ENCODE measurements at regions not wholly inside any gene's neighbourhood (a gene's known extent, or its start where the extent isn't known, plus 50 kb on each side); places are given as distances from the start of the nearest gene placed in this dataset.

GRCh38 chr1:230495076-230495475, 68.9 kb upstream of the PGBD5 start:
- H3K4me3 ChIP-seq (ENCODE audit: low read depth in 1 of 3, low read length in 3 of 3) = no peak overlapping the region
- H3K9me3 ChIP-seq (ENCODE audit: control insufficient read depth in 4 of 4, low read length in 3 of 4) = no peaks in the 10 kb centered on the region
- H3K36me3 ChIP-seq (ENCODE audit: control insufficient read depth in 4 of 4, insufficient read depth in 3 of 4, low read depth in 1 of 4, low read length in 3 of 4) = no peaks in the 10 kb centered on the region
- DNase-seq (ENCODE audit: low spot score) = no peak
- no peak overlapping the region for H3K27ac ChIP-seq (ENCODE audit: low read depth in 1 of 2, low read length in 2 of 2)
- peaks cover 0 to 5% (median 0%) of the 10 kb centered on the region in 4 donors for H3K4me1 ChIP-seq (ENCODE audit: control insufficient read depth in 4 of 4, insufficient read depth in 4 of 4, low read length in 3 of 4)
- no peak overlapping the region for H3K9ac ChIP-seq (ENCODE audit: low read depth in 1 of 2, low read length in 2 of 2)
- no peak for TF ChIP-seq RXRA (IDR thresholded peaks at IDR 0.05)
- TF ChIP-seq CTCF (IDR thresholded peaks at IDR 0.05; ENCODE audit: low read depth, low read length, missing input control) = no peak
- no peak for TF ChIP-seq ATF3 (IDR thresholded peaks at IDR 0.05)
- no peak for TF ChIP-seq GABPA (IDR thresholded peaks at IDR 0.05 in 1 of 2, conservative IDR thresholded peaks at IDR 0.05 in 1 of 2)
- no peak for TF ChIP-seq REST (IDR thresholded peaks at IDR 0.05)
- TF ChIP-seq RAD21 (IDR thresholded peaks at IDR 0.05) = no peak
- no peak for TF ChIP-seq EGR1 (IDR thresholded peaks at IDR 0.05; ENCODE audit: low read depth in 2 of 2)
- TF ChIP-seq MAX (IDR thresholded peaks at IDR 0.05) = no peak
- TF ChIP-seq FOXA2 (IDR thresholded peaks at IDR 0.05) = no peak
- H3K27me3 ChIP-seq (ENCODE audit: control insufficient read depth in 4 of 4, insufficient read depth in 4 of 4, low read length in 3 of 4) = no peaks in the 10 kb centered on the region
- 85% methylated on average over 4 of the region's 4 CpGs for whole genome bisulfite sequencing

- 94% methylated on average over 1 of the region's 1 CpG for WGBS
- no peak overlapping the region for H3K4me3 ChIP-seq (ENCODE audit: low read depth in 1 of 3, low read length in 3 of 3)
- H3K4me1 ChIP-seq (ENCODE audit: control insufficient read depth in 4 of 4, insufficient read depth in 4 of 4, low read length in 3 of 4) = peaks cover 0 to 5% (median 0%) of the 10 kb centered on the region in 4 donors
- H3K27me3 ChIP-seq (ENCODE audit: control insufficient read depth in 4 of 4, insufficient read depth in 4 of 4, low read length in 3 of 4) = no peaks in the 10 kb centered on the region
- no peaks in the 10 kb centered on the region for H3K36me3 ChIP-seq (ENCODE audit: control insufficient read depth in 4 of 4, insufficient read depth in 3 of 4, low read depth in 1 of 4, low read length in 3 of 4)
- no peak overlapping the region for H3K27ac ChIP-seq (ENCODE audit: low read depth in 1 of 2, low read length in 2 of 2)
- H3K9me3 ChIP-seq (ENCODE audit: control insufficient read depth in 4 of 4, low read length in 3 of 4) = no peaks in the 10 kb centered on the region
- TF ChIP-seq CTCF (IDR thresholded peaks at IDR 0.05; ENCODE audit: low read depth, low read length, missing input control) = no peak
- TF ChIP-seq SP1 (IDR thresholded peaks at IDR 0.05) = no peak
- no peak for TF ChIP-seq TAF1 (conservative IDR thresholded peaks at IDR 0.05)
- no peak for TF ChIP-seq RXRA (IDR thresholded peaks at IDR 0.05)
- TF ChIP-seq EGR1 (IDR thresholded peaks at IDR 0.05; ENCODE audit: low read depth in 2 of 2) = no peak
- TF ChIP-seq HNF4A (conservative IDR thresholded peaks at IDR 0.05) = no peak
- no peak for TF ChIP-seq RAD21 (IDR thresholded peaks at IDR 0.05)
- no peak for TF ChIP-seq HNF4G (IDR thresholded peaks at IDR 0.05)
- no peak for TF ChIP-seq ZBTB33 (IDR thresholded peaks at IDR 0.05)
- TF ChIP-seq REST (IDR thresholded peaks at IDR 0.05) = no peak
- no peak for TF ChIP-seq ATF3 (IDR thresholded peaks at IDR 0.05)
- TF ChIP-seq YY1 (IDR thresholded peaks at IDR 0.05) = no peak
- no peak for TF ChIP-seq FOXA1 (IDR thresholded peaks at IDR 0.05)
- no peak for TF ChIP-seq FOXA2 (IDR thresholded peaks at IDR 0.05)
- H3K9ac ChIP-seq (ENCODE audit: low read depth in 1 of 2, low read length in 2 of 2) = no peak overlapping the region
- DNase-seq (ENCODE audit: low spot score) = no peak
Measured at GRCh38 chr1:230494514-230494913, 68.4 kb upstream of the PGBD5 start.
